Type B pancreatic cell (in vitro differentiated cells): ENCODE measurements at regions not wholly inside any gene's neighbourhood (a gene's known extent, or its start where the extent isn't known, plus 50 kb on each side); places are given as distances from the start of the nearest gene placed in this dataset.

ENCODE experiments used
- DNase-seq: peaks from one replicate; pipeline ENCODE4 v3.0.0; 2021; ENCODE audit warnings: mixed read lengths; ENCODE audit not compliant: unreplicated experiment; ENCODE audit errors: extremely low spot score
- H3K27ac Mint-ChIP-seq: 2 replicates; pipeline ENCODE4 v1.8.0; 2021; ENCODE audit warnings: mild to moderate bottlenecking, mixed read lengths
- H3K27me3 Mint-ChIP-seq: 2 replicates; pipeline ENCODE4 v1.8.0; 2021; ENCODE audit warnings: mixed read lengths
- H3K36me3 Mint-ChIP-seq: 2 replicates; pipeline ENCODE4 v1.8.0; 2021; ENCODE audit warnings: mixed read lengths
- H3K4me1 Mint-ChIP-seq: one replicate; pipeline ENCODE4 v1.8.0; 2021; ENCODE audit warnings: mixed read lengths; ENCODE audit not compliant: unreplicated experiment
- H3K4me3 Mint-ChIP-seq: 2 replicates; pipeline ENCODE4 v1.8.0; 2021; ENCODE audit warnings: mild to moderate bottlenecking, mixed read lengths
- H3K9me3 Mint-ChIP-seq: 2 replicates; pipeline ENCODE4 v1.8.0; 2021; ENCODE audit warnings: mixed read lengths
- TF ChIP-seq, protein P1 (sequence below): fragments of 200-600 bp; sonication (generic); conservative IDR thresholded peaks from 2 replicates; pipeline ENCODE4 v1.5.0; 2021; ENCODE audit warnings: antibody characterized with exemption, mild to moderate bottlenecking

DNA sequence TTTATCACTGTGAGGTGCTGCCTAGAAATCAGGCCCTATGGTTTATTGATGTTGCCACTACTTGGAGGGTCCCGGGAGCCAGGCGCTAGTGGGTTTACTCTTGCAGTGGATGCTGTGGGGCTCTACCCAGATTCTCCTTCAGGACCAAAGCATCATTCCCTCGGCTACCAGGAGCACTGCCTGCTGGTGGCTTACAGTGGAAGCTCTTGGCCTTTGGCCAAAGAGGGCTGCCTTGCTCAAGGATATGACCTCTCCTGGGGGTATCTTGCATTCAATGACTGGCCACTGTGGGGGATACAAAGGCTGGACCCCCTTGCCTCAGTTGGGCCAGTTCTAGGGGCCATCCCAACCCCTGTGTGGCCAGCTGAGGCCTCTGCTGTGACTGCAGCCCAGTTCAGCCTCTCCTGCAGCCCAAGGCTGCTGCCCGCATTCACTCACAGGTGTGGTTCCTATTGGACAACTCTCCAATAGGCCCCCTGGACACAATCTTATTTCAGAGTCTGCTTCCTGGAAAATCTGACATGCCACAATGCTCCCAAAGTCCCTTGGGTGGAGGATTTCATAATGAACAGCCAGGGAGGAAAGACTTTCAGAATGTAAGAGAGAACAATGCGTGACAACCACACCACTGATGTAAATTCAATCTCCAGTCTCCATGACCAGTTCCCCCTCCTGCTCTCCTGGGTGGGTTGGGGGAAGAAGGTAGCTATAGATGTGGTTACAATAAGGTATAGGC lies 196.3 kb downstream of the SNX10 start:
- peaks cover 4% of the 10 kb centered on the region for H3K9me3 Mint-ChIP-seq
- TF ChIP-seq, protein P1, sequence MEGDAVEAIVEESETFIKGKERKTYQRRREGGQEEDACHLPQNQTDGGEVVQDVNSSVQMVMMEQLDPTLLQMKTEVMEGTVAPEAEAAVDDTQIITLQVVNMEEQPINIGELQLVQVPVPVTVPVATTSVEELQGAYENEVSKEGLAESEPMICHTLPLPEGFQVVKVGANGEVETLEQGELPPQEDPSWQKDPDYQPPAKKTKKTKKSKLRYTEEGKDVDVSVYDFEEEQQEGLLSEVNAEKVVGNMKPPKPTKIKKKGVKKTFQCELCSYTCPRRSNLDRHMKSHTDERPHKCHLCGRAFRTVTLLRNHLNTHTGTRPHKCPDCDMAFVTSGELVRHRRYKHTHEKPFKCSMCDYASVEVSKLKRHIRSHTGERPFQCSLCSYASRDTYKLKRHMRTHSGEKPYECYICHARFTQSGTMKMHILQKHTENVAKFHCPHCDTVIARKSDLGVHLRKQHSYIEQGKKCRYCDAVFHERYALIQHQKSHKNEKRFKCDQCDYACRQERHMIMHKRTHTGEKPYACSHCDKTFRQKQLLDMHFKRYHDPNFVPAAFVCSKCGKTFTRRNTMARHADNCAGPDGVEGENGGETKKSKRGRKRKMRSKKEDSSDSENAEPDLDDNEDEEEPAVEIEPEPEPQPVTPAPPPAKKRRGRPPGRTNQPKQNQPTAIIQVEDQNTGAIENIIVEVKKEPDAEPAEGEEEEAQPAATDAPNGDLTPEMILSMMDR = no peak
- peaks cover 42% of the 10 kb centered on the region for H3K4me1 Mint-ChIP-seq
- no peaks in the 10 kb centered on the region for H3K36me3 Mint-ChIP-seq
- peaks cover 3% of the 10 kb centered on the region for H3K27me3 Mint-ChIP-seq
- H3K4me3 Mint-ChIP-seq = no peak overlapping the region
- DNase-seq = no peak
- no peak overlapping the region for H3K27ac Mint-ChIP-seq

DNA sequence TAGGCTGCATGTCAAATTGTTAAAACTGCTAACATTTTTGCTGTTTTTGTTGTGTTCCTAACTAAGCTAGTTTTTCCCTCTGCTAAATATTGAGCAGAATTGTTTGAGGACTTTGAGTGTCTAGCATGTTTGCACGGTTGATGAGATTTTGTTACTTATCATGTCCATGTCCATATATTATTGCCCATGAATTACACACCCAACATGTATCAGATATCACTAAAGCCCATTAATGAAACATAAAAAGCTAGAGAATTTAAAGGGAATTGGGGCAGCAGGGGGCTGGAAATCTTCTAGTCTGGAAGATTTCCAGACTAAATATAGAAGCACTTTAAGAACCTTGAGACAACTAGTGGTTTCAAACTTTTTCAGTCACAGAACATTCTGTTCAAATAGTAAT lies 197.7 kb downstream of the SNX10 start:
- no peaks in the 10 kb centered on the region for H3K9me3 Mint-ChIP-seq
- peaks cover 42% of the 10 kb centered on the region for H3K4me1 Mint-ChIP-seq
- H3K4me3 Mint-ChIP-seq = no peak overlapping the region

DNA sequence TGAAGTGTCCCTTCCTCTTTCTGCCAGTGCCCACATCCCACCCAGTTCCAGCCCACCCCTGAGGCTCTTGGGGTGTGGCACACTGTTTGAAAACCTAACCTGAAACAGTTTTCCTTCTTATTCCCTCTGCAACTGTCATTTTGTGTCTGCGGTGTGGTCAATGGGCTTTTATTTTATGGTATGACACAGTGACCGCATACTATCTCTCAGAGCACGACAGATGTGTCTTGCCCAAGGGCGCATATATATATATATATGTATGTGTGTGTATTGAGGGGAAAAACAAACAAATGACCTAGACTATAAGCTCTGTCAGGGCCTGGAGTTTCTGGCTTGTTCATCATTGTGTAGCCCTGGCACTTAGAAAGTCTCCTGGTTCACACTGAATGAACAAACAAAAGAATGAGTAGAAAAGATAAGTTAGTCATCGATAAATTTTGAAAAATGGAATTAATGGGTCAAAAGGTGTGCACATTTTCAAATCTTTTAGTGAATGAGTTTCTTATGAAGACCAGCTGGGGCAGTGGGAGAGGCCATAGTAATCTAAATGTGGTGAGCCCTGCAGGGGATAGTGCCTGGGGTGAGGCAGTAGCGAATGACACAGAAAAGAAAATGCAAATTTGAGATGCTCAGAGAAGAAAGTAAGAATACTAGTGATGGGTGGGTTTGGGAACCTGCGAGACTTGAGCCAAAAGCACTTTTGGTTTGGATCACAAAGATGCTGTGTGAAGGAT lies 198.4 kb downstream of the SNX10 start:
- peaks cover 38% of the 10 kb centered on the region for H3K4me1 Mint-ChIP-seq
- no peaks in the 10 kb centered on the region for H3K9me3 Mint-ChIP-seq
- peaks cover 8% of the 10 kb centered on the region for H3K27me3 Mint-ChIP-seq
- no peak overlapping the region for H3K4me3 Mint-ChIP-seq
- H3K36me3 Mint-ChIP-seq = no peaks in the 10 kb centered on the region
- TF ChIP-seq, protein P1 = no peak
- no peak for DNase-seq
- no peak overlapping the region for H3K27ac Mint-ChIP-seq

More for the DNA sequence above, 197.7 kb downstream of the SNX10 start:
- Mint-ChIP-seq H3K27ac (no peak overlapping the region), H3K27me3 (peaks cover 4% of the 10 kb centered on the region), H3K36me3 (no peaks in the 10 kb centered on the region)
- no peak for DNase-seq
- TF ChIP-seq, protein P1 = no peak

DNA sequence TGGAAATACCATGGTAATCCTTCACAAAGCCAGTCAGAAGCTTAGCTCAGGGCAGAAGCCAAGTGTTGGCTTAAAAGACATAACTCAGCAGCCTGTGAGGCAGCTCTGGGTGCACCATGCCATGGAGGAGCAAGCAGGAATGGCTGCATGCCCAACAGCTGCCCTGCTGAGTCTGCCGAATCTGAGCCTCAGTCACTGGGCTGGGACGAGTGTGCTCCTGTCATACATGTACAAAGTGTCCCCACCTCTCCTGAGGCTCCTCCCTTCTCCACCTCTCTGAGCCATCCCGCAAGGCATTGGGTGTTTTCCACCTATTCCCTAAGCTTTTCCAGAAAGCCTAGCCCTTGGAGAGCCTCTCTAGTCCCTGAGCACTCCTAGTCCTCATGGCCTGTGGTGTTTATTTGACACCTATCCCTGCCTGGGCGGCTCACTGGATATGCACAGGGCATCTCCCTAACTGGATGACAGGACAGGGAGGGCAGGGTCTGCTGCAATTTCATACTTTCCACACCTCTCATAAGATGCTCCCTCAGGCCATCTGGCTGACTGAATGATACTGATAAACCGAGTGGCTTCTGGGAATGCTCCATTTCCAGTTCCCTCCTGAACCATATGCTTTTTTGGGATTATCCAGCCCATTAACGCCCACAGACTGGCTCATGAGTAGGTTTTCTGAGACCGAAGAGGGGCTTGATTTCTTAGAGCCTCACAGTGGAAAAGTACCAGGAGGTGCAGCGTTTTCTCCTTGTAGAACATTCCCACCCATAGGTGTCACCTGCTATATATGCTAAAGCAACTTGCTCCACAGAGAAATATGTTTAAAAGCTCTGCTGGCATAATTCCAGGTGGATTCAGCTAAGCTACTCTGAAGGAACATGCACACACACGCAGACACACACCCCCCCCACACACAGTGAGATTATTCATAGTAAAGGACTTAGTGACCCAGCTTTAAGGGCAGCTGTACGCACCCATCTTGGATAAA lies 199.3 kb downstream of the SNX10 start:
- TF ChIP-seq, protein P1 = no peak
- Mint-ChIP-seq H3K9me3 (no peaks in the 10 kb centered on the region), H3K4me3 (no peak overlapping the region), H3K36me3 (no peaks in the 10 kb centered on the region), H3K27me3 (peaks cover 9% of the 10 kb centered on the region), H3K27ac (peak overlapping the region; percentile 21), H3K4me1 (peaks cover 30% of the 10 kb centered on the region)
- no peak for DNase-seq

DNA sequence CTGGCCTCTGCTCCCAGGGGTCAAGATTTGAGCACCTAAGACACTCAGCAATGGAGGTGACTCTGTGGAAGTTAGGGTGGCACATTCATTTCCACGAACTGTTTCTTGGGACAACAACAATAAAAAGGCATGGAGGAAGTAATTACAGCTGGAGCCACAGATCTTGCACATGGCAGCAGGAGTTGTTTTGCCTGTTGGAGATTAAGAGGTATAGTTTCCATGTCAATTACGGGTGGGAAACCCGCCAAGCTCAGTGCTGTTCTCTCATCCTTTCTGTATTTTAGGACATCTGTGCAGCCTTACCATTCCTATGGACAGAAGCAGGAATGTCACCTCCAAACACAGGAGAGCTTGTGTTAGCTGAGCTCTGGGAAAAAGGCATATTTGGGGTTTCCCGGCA lies 201.2 kb downstream of the SNX10 start:
- H3K4me3 Mint-ChIP-seq = no peak overlapping the region
- DNase-seq = no peak
- H3K27me3 Mint-ChIP-seq = peaks cover 9% of the 10 kb centered on the region
- no peaks in the 10 kb centered on the region for H3K36me3 Mint-ChIP-seq
- no peak overlapping the region for H3K27ac Mint-ChIP-seq
- TF ChIP-seq, protein P1 = no peak
- no peaks in the 10 kb centered on the region for H3K9me3 Mint-ChIP-seq
- peaks cover 29% of the 10 kb centered on the region for H3K4me1 Mint-ChIP-seq
